HG02759 (cell line): ENCODE measurements at regions not wholly inside any gene's neighbourhood (a gene's known extent, or its start where the extent isn't known, plus 50 kb on each side); places are given as distances from the start of the nearest gene placed in this dataset.

Experiments
- ATAC-seq: cut with Tn5 transposase; IDR thresholded peaks from one replicate; pipeline ENCODE4 v1.9.1; 2021; ENCODE audit warnings: mild to moderate bottlenecking, moderate library complexity; ENCODE audit not compliant: unreplicated experiment

DNA sequence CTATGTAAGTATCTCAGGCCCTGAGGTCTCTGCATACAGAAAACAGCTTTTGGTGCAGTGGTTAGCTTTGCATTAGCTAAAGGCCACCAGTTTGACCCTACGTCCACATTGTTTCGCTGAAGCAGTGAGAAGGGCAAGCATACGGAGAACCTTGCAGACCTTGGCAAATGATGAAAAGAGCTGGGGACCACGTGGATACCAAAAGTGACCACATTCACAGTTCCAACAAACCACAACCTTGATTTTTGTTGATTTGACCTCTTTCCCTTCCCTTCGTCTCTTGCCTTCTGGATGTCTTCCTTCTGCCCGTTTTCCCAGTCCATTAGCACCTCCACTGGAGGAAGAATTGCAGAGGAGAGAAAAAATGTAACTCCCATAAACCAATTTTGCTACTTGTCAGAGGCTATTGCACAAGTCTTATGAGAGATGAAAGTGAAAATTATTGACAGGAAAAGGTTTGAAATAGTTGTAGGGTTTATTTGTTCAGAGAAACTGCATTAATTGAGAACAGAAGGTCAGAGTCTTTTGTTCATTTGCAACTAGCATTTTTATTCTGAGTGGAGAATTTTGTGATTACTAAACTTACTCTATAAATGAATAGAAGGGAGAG lies 293.9 kb upstream of the HTR2A start:
- ATAC-seq: no peak

DNA sequence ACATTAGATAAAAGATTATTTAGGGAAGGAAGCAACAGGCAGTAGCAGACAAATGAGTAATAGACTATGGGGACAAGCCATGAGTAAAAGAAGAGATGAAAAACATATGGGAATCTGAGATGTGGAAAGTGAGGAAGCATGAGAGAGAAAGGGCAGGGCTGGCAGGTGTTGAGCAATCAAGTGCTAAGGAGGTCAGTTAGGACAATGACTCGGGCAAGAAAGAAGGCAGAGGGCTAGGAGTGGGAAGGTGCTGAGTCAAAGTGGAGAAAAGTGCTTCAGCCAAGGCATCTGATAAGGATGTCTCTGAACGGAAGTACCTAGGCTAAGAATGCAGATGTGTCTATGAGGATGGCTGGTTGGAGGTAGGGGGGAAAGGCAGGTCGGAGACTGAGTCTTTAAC lies 291.9 kb upstream of the HTR2A start:
- ATAC-seq: no peak

DNA sequence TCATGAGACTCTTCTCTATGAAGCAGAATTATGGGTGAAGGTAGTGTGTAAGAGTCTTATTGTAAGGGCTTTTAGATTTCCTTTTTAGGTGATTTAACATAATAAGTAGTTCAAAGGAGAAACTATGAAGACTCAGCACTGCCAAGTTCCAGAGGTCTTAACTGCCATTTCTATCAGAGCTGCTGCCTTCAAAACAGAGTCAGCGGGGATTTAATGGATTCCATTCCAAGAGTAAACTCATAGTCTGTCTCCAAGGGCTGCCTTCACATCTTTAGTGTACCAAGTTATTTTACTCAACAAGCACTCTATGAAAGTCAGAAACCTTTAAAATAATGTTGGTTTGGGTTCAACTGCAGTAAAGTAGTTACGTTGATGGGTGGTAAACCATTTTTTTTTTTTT lies 289.6 kb upstream of the HTR2A start:
- no peak for ATAC-seq

DNA sequence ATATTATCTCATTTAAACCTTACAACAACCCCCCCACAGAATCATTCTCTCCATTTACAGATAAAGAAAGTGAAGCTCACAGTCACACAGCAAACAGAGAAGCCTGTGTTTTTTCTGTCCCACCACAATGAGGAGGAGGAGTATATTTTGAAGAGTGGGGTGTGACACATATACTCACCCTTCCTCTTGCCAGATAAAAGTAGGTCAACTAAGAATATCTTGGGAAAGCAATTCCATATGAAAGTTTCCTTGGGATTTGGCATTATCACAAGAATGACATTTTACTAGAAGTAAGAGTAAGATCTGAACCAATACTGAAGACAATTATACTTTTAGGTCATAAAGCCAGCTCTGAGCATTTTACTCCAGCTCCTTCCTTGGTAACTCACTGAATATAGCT lies 287.5 kb upstream of the HTR2A start:
- no peak for ATAC-seq

DNA sequence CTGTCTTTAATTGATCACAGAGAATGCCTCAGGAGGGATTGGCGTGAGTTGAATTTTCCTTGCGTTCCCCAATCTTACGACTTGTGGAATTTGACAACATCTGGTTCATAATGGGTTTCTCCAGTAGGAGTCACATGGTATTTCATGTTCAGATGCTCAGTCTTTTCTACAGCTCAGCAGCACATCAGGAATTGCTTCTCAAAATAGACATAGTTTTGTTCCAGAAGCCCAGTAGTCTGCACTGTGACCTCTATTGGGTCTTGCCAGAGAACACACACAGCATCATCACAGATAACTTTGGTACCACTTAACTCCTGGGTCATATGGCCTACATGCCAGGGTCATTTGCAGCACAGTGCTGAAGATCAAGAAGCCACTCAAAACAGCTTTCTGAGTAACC lies 282.5 kb upstream of the HTR2A start:
- ATAC-seq: no peak

DNA sequence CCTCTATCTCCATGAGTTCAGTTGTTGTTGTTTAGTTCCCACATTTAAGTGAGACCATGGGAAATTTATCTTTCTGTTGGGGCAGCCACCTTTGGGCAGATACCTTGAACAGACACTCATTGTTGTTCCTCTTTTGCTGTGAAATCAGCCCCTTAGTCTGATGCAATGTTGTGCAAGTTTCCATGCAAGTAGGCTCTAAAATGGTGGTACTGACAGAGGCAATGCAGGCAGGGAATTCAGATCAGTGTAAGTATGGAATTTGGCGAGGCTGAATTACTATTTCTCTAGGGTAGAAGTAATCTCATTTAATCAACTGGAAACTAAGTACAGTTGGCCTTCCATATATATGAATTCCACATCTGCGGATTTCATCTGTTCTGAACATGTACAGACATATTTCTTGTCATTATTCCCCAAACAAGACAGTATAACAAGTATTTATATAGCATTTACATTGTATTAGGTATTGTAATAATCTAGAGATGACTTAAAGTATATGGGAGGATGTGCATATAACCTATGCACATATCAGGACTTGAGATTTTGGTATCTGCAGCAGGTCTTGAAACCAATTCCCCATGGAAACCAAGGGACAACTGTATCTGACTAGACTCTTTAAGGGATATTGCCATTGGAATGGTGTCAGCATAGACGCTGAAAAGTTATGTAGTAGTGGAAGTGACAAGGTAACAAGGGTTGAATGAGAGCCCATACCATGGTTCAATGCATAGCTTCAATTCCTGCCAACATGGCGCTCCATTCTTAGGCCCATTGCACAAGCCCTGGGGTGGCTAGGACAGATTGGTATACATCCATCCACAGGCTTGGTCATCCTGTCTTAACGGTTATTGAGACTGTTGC lies 281.5 kb upstream of the HTR2A start:
- ATAC-seq: no peak

DNA sequence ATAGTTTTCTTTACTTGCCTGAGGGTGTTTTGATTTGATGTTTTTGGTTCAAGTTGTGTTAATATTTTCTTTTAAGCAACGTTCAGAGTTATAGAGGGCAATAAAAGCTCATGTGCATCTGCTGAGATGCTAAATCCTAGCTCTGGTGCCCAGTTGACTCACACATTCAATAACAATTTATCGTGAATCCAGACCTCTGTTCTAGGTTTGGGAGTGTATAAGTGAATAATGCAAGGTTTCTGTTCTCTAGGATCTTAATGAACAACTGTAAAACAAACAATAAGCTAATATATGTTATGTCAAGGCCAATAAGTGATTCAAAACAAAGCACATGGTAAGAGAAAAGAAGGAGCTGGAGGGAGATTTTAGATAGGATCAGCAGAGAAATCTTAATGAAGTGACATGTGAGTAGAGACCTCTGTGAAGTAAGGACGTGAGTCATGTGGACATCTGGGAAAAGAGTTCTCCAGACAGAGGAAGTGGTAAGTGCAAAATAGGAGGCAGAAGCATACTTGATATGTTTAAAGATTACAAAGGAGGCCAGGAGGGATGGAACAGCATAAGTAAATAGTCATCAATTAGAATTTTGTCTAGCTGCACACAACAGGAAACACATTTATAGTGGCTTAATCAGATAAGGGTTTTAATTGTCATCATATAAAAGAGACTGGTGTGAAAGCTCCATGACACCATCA lies 278.5 kb upstream of the HTR2A start:
- no peak for ATAC-seq

DNA sequence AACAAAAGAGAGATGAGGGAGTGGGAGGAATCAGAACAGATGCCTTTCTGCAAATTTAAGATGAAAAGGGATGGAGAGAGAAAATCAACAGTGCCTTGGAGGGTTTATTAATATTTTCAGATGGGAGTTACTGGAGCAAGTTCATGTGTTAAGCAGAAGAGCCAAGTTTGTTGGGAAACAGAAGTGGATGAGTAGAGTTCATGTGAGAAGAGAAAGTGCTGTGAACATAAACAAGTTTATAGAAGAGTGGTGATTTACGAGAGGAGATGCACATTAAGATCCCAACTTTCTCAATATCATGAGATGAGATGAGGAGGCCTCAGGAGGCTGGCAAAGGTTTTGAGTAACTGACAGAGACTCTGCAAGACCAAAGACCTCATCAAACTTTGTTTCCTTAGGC lies 274.1 kb upstream of the HTR2A start:
- no peak for ATAC-seq

DNA sequence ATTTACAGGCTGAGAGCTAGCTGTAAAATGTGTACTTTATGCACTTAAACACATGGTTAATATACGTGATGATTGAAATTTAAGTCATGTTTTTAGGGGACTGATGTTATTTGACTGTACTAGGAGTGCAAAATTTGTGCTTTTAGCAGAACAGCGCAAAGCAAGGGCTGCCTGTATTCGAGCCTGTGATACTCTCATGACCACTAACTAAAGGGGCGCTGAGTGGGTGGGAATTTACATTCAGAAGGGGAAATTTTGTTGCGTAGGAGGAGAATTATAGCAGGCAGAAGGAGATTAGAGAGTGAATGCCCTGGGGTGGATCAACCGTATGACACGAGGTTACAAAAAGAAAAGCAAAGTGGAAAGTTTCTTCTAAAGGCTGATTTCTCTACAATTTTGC lies 271.8 kb upstream of the HTR2A start:
- no peak for ATAC-seq

DNA sequence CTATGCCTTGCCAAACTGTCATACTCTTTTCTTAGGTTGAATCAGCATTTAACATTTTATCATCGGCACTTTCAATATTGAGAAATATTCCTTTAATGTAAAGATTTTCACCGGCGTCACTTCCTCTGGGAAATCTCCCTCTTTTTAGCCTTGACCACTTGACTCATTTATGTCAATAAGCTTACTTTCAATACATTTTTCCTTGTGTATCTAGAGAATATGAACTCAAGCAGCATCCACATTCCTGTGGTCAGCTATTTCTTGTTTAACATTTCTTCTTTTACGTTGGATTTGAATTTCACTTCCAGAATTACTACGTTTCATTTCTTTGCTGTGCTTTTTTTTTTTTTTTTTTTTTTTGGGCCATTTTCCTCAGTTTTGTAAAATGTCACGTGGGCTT lies 271.2 kb upstream of the HTR2A start:
- ATAC-seq: no peak

DNA sequence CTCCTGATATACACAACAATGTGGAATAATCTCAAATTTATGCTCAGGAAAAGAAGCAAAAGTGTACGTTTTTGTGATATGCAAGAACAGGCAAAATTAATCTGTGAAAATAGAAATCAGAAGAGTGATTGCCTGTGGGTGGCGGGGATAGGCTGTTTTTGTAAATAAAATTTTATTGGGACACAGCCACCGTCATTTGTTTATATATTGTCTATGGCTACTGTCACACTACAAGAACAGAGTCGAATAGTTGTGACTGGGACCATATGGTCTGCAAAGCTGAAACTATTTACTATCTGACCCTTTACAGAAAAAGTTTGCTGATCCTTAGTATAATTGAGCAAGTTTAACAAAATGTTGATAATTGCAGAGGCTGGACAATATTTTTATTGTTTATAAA lies 269.5 kb upstream of the HTR2A start:
- ATAC-seq: no peak

DNA sequence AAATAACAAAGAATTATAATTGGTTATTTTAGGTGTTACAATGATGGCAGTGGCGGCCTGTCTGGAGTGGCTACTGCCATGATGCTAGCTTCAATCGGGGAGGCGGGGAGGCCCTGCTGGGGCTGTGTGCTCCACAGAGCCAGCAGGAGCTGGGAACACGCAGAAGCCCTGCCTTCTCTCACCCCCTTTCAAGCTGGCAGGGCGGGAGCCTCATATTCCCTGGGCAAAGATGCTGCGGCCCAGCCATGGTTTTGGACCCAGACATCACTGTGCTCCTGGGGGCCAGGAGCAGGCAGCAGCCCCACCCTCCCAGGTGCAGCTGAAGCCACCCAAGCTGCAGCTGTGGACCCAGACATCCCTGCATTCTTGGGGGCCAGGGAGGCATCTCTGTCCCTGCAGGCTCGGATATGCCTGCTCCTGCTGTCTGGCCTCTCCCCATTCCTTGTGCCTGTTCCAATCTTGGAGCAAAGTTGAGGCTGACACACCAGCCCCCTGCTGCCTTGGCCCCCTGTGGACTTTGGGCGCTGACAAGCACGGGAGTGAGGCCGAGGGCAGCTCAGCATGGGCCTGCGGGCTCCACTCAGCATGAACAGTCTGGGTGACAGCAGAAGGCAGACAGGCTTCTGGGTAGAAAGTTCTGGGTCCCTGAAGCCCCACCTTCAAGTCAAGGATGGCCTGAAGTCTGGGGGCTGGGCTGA lies 263.1 kb upstream of the HTR2A start:
- no peak for ATAC-seq

DNA sequence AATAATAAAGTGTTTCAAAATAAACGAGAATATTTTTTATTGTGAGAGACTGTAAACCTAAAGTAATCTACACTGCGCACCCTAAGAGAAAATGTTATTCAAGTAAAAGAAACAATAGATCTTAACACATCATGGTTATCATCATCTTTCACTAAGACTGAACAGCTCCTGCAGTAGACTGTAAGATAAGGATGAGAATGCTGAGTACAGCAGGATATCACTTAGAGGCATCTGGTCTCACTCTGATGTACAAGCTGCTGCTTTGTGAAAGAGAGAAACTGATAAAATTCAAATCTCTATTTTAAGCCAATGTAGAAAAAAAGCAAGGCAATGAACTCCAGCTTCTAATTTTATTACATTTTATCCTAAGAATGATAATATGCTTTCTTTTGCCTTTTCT lies 261.7 kb upstream of the HTR2A start:
- no peak for ATAC-seq

DNA sequence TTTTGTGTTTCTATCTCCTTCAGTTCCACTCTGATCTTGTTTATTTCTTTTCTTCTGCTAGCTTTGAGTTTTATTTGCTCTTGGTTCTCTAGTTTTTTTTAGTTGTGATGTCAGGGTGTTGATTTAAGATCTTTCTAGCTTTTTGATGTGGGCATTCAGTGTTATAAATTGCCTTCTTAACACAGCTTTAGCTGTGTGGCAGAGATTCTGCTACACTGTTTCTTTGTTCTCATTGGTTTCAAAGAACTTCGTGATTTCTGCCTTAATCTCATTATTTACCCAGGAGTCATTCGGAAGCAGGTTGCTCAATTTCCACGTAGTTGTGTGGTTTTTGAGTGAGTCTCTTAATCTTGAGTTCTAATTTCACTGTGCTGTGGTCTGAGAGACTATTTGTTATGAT lies 251.7 kb upstream of the HTR2A start:
- ATAC-seq: no peak

DNA sequence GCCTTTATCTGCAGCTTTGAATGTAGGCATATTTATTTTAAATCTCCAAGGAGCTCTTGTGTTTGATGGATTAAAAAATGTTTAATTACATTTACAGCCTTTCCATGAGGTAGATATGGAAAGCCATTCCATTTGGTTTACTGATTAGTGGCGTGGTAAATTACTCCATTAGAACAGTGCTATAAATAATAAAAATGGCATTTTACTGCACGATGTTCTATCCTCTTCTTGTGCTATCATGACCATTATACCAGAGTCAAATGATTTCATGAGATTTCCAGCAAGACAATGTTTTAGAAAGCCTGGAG lies 250.9 kb upstream of the HTR2A start:
- ATAC-seq: no peak

DNA sequence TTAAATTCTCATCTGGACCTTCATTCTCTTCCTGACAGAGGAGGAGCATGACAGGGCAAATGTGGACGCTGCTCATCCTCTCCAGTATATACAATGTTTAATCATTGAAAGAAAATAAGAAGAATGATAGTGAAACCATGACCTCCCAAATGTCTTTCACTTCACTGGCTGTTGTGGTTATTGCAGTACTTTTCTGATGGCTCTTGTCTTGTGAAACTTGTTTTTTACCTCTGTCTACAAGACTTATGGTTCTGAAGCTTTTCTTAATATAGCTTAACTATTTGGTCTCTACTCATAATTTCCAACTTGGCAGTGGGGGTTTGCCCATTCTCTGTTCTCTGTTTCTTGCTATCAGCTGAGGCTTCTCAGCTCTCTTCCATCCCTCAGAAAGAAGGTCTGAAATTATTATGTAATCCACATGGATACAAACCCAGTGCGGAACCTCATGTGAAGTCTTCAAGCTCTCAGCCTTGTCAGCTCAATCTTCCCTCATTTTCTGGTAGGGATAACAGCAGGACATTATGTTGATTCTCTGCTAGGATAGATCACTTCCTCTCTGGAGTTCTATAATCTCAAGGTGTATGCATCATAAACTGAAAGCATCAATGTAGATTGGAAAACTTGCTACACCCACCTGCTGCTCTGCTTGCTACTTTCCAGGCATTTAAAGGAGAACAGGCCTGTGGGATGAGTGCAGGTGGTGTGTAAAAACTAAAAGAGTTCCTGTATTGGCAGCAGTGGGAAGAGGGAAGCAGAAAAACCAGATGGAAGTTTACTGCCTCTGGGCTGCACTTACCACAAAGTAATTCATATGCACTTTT lies 250.3 kb upstream of the HTR2A start:
- peak; percentile 93 for ATAC-seq

DNA sequence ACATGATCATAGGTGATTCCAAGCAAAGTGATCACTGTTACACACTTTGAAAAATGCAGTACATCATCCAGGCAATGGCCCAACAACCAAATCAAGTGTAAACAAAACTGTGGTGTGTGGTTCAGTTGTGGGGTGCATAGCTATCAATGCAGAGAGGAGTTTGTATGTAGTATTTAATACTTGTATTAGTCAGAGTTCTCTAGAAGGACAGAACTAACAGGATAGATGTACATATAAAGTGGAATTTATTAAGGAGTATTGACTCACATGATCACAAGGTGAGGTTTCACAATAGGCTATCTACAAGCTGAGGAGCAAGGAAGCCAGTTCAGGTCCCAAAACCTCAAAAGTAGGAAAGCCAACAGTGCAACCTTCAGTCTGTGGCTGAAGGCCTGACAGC lies 249.3 kb upstream of the HTR2A start:
- no peak for ATAC-seq

DNA sequence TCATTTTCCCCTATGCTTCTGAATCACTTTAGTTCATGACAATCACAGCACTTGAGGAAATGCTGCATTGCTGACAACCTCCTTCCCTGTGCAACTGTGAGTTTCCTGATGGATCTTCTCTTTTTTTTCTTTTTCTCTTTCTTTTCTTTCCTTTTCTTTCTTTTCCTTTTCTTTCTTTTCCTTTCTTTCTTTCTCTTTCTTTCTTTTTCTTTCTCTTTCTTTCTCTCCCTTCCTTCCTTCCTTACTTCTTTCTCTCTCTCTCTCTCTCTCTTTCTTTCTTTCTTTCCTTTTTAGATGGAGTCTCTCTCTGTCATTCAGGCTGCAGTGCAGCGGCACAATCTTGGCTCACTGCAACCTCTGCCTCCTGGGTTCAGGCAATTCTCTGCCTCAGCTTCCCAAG lies 247.9 kb upstream of the HTR2A start:
- no peak for ATAC-seq

DNA sequence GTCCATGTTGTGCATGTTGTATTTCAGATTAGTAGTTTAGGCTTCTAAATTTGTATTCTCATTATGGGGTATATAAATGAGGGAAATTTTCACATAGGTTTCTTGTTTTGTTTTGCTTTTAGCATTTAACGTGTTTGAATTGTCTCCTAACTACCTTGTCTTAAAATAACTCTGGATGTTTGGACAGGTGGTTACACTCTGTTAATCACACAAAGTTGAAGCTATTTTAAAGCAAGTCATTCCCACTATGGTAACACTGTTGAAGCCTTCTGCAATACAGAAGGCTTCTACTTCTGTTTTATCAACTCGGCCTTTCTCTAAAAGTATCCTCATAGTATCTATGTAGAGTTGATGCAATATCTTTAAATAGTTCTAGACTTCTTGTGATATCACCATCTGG lies 245.3 kb upstream of the HTR2A start:
- ATAC-seq: no peak

DNA sequence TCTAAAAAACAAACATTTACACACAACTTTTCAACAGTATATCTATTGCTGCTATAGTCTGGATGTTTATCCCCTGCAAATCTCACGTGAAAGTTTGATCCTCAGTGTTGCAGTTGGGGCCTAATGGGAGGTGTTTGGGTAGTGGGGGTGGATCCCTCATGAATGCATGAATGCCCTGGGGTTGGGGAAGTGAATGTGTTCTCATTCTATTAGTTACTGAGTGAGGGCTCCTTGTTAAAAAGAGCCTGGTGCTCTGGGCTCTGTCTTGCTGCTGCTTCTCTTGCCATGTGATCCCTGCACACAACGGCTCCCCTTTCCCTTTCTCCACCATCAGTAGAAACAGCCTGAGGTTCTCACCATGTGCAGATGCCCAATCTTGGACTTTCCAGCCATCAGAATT lies 242.7 kb upstream of the HTR2A start:
- ATAC-seq: no peak

DNA sequence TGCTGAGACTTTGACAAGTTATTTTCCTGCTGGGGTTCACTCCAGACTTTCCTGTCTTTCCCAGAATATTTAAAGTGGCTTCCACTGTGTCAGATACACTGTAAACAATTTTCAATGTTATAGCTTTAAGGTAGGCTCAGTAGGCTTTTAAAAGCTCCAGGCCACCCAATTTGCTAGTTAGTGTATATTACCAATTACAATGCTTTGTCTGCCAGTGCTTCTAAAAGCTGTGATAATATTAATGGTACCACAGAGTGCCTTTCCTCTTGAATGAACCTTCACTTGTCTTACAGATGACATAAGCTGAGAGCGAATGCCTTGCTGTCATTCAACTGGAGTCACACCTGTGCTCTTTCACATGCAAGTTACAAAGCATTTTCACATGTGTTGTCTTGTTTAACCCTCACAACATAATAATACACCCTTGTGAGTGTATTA lies 239.7 kb upstream of the HTR2A start:
- ATAC-seq: no peak
